Glomerular visceral epithelial cell (primary cell): ENCODE measurements at regions not wholly inside any gene's neighbourhood (a gene's known extent, or its start where the extent isn't known, plus 50 kb on each side); places are given as distances from the start of the nearest gene placed in this dataset.

ENCODE experiments used
- DNase-seq: peaks from one replicate; pipeline ENCODE4 v3.0.0-alpha.2; 2016; ENCODE audit errors: extremely low spot score

DNA sequence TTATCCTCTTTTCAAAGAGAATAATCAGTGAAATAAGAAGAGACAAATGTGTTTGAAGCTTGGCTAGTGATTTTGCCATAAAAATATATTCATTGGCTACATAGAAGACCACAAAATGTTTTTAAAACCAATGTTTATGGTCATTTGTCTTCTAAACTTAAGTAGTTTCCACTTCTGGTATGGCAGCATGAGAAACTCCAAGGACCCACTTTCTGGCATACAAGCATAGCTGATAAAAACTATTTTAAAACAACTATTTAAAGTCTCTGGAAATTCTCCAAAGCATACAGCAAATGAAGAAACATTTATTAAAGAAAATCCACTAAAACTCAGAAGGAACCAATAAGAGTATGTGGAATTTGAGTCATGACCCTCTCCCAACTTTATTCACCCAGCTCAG, 89.2 kb upstream of the TOMM7 start:
- no peak for DNase-seq

DNA sequence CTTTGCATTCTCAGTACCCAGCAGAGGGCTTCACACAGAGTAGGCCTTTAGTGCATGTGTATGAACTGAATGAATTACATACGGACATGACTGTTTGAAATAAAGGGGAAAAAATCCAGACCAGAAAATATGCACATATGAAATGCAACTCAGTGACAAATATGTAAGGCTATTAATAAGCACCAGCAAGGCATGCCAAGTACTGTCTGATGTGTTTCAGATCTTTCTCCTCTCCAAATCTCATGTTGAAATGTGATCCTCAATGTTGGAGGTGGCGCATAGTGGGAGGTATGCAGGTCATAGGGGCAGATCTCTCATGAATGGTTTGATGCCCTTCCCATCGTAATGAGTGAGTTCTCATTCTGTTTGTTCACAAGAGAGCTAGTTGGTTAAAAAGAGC, 87.3 kb upstream of the TOMM7 start:
- no peak for DNase-seq

- no peak for DNase-seq
Measured at GRCh38 chr7:22907805-22908204, 85.2 kb upstream of the TOMM7 start.

- no peak for DNase-seq
Measured at GRCh38 chr7:22900784-22901183, 78.1 kb upstream of the TOMM7 start.

DNA sequence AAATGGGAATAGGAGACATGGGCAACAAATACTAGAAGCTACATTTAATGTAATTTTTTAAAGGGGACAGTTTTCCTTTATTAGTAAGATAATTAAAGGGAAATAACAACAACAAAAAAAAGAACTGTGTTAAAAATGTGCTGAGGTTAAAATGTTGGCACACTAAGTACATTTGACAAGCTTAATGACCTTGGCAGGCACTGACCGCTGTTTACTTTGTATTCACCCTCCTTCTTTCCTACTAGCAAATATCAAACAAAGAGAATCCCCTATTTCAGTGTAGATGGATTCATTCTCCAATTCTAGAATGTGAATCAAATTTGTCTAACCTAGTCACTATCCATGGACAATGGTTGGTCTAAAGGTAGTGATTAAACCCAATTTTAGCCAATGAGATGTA, 77.5 kb upstream of the TOMM7 start:
- no peak for DNase-seq

DNA sequence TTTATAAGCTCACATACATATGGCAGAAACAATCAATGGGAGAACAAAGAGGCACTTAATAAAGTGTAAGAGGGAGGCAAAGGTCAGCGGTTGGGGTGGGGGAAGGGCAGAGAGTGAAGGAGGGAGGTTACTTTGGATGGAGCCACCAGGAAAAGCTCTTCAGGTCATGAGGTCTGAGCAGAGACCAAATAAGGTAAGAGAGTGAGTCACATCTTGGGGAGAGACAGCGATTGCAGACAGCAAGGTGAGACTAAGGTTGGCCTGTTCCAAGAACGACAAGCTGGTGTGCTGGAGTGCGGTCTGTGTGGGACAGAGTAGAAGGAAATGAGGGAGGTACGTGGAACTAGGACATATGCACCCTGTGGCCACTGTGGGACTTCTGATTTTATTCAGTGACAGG, 74.3 kb upstream of the TOMM7 start:
- DNase-seq: no peak

DNA sequence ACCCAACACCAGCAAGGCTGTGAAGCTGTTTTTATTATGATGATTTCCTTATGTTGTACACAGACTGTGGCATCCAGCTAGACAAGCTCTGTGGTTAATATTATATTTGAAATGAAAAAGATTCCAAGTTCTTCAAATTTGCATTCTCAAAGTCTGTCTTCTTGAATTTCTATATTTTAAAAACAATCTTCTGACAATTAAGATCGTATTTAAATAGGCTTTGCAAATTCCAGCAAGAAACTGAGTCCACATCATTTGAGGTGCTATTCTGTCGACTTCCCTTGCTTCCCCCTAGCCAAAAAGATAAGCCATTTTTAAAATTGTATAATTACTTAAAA, 73.1 kb upstream of the TOMM7 start:
- DNase-seq: no peak

- no peak for DNase-seq
Measured at GRCh38 chr7:22895140-22895827, 72.6 kb upstream of the TOMM7 start.

DNA sequence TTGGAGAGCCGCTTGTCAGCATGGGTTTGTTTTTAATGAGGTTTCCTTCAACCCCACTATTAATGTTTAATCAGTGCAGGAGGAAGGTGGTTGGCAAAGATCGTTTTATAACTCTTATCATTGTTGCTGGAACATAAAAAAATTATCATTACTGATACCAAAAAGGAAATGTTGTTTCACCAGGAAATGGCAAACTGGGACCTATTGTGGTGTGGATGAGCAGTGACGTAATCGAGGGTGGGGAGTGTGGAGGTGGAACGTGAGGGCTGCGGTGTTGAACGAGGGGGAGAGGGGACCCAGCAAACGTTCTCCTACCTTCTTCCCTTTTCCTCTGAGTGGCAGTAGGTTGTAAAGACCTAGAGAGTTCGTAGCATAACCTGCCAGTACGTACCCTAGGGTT, 71.9 kb upstream of the TOMM7 start:
- DNase-seq: no peak

- no peak for DNase-seq
Measured at GRCh38 chr7:22890773-22891172, 68.1 kb upstream of the TOMM7 start.

DNA sequence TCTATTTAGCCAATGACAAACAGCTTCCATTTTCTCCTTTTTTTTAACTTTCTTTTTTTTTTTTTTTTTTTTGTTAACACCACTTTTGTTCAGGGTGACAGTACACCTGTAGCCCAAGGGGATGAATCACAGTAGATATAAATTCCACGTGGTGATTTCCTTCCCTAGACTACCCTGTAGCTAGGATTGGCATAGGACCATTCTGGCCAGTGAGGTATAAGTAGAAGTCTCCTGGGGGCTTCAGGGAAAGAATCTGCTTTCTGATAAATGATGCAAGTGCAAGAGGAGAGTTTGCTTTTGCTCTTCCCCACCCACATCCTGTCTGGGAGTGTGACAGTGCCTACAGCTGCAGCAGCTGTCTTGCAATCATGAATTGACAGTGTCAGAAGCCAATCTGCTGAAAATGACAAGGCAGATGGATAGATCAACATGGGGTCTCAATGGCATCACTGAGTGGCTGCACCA, 63.2 kb upstream of the TOMM7 start:
- DNase-seq: no peak

DNA sequence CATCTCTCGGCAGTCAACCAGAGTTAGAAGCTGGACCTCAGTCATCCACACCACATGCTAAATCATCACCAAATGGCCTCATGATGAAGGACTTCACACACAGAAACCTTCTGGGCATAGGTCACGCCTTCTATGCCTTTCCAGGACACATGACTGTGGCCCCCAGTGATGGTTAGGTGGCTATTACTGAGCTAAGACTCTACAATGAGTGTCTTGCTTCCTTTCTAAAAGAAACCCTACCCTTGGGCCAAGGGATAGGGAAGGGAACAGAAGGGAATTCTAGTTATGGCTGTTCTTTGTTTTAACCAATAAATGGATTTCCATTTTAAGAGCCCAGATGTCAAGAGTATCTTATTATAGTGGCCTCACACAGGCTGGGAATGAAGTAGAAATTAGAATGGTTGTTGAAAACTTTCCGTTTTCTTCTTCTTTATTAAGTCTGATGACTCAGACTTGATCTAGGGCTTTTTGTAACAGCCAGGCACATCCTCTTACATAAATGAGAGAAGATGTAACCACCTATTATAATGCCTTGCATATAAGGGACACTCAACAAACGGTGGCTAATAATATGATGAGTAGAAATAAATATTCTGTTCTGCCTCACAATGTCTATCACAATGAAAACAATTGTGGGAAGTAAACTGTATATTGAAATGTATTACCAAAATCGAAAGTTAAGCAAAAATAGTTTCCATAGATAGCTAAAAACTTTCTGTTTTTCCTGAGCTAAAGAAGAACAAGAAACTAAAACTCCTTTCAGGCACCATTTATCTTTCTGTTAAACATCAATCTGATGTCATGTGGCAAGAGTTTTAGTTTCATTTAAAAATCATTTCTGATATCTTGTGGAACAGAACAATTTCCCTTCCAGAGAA, 62.5 kb upstream of the TOMM7 start:
- DNase-seq: no peak

DNA sequence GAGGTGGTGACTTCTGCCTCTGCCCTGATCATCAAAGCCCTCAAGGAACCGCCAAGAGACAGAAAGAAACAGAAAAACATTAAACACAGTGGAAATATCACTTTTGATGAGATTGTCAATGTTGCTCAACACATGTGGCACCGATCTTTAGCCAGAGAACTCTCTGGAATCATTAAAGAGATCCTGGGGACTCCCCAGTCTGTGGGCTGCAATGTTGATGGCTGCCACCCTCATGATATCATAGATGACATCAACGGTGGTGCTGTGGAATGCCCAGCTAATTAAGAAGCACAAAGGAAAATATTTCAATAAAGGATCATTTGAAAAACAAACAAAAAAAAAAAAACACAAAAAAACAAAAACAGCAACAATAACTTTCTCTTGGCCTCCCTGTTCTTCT, 59.5 kb upstream of the TOMM7 start:
- DNase-seq: no peak

GRCh38 chr7:22879709-22880306, 57.2 kb upstream of the TOMM7 start:
- no peak for DNase-seq

GRCh38 chr7:22879280-22879679, 56.6 kb upstream of the TOMM7 start:
- DNase-seq: no peak

GRCh38 chr7:22876986-22877729, 54.5 kb upstream of the TOMM7 start:
- no peak for DNase-seq

DNA sequence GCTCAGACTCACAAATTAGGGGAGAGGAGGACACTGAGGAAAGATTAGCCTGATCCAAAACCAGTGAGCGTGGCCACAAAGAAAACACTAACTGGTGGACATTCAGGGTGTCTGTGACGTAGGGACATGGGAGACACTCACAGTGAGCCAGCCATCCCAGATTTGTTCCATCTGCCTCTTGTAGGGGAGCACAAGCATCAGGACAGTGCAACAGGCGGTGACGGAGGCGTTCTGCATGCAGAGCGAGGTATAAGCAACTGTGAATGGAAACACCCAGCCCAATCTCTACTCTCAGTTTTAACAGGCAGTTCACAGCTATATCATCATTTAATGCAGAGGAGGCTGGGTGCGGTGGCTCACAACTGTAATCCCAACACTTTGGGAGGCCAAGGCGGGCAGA, 52.8 kb upstream of the TOMM7 start:
- DNase-seq: no peak

- DNase-seq: no peak
Measured at GRCh38 chr7:22874904-22875303, 52.3 kb upstream of the TOMM7 start.
